ENCODE measurements at regions not wholly inside any gene's neighbourhood (a gene's known extent, or its start where the extent isn't known, plus 50 kb on each side); places are given as distances from the start of the nearest gene placed in this dataset.
A peak's percentile ranks its signal among the peaks of the same experiment; 100 is the strongest.
"Not testable (repeated sequence)": the region's sequence is repeated elsewhere in the genome, so short reads cannot be mapped to it uniquely, and the experiment has no call there.

DNA sequence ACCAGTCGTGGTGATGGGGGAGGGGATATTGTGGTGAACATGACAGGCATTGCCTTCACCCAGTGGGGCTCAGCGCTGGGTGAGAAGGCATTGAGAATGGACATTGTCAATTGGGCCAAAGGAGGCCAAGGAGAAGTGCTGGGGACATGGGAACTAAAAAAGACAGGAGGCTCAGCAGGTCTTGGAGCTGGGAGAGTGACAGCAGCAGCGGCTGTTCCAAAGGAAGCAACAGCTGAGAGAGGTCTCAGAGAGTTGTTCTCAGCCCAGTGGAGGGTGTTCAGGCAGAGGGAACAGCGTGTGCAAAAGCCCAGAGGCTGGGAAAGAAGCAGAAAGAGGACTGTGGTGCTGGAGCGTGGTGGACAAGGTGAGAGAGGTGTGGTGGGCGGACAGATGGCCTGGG is 56.6 kb upstream of the ASNS start:
- DNase-seq (ENCODE audit: low read depth): not testable (repeated sequence)

DNA sequence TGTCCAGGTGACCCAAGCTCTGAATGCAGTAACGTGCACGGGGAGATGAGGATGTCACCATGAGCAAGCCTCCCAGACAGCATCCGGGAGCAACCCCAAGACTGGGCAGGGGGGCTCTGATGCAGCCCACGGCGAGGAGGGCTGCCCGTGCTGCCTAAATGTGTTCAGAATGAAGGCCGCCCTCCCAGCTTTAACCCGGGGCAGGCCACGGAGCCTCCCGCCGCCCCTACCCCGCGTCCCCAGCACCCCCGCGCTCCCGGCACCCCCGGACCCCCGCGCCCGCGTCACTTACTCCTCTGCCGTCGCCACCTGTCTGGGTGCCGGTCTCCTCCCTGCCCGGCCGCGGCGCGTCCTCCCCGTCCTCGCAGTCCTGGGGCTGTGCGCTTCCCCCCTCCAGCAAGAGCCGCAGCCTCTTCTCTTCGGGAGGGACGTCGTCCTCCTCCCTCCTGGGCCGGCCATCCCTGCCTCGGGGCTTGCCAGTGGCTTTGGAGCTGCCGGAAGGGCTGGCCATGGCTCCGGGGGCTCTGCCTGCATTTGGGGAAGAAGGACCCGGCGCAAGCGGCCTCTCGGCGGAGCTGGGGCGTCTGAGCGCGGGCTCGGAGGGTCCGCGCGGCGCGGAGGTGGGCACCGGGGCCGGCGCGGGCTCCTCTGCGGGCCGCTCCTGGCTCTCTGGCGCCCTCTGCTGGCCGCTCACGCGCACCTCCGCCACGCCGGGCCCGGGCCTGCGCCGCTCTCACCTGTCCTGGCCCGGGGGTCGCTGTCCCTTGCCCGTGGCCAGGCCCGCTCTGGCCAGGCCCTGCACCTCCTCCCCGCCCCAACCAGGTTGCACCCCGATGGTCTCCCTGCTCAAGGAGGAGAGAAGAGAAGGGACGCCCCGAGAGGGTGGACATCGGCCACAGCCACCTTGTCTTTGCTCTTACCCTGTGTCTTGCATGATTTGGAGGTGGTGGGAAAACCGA is 55.9 kb upstream of the ASNS start:
- DNase-seq (ENCODE audit: low read depth): peak; percentile 43
